ENCODE measurements at regions not wholly inside any gene's neighbourhood (a gene's known extent, or its start where the extent isn't known, plus 50 kb on each side); places are given as distances from the start of the nearest gene placed in this dataset.

GRCh38 chr22:34897126-34897525, 168.8 kb upstream of the ISX start:
- Mint-ChIP-seq H3K27ac (no peak overlapping the region), H3K36me3 (ENCODE audit: low read depth) (no peaks in the 10 kb centered on the region), H3K4me1 (no peaks in the 10 kb centered on the region), H3K9me3 (no peaks in the 10 kb centered on the region), H3K4me3 (no peak overlapping the region), H3K27me3 (no peaks in the 10 kb centered on the region)
- intact Hi-C loops (cut with micrococcal nuclease): no loop called here
- CTCF ChIA-PET: no interaction called here
- POLR2A ChIA-PET: no interaction called here
- TF ChIP-seq, protein P1, sequence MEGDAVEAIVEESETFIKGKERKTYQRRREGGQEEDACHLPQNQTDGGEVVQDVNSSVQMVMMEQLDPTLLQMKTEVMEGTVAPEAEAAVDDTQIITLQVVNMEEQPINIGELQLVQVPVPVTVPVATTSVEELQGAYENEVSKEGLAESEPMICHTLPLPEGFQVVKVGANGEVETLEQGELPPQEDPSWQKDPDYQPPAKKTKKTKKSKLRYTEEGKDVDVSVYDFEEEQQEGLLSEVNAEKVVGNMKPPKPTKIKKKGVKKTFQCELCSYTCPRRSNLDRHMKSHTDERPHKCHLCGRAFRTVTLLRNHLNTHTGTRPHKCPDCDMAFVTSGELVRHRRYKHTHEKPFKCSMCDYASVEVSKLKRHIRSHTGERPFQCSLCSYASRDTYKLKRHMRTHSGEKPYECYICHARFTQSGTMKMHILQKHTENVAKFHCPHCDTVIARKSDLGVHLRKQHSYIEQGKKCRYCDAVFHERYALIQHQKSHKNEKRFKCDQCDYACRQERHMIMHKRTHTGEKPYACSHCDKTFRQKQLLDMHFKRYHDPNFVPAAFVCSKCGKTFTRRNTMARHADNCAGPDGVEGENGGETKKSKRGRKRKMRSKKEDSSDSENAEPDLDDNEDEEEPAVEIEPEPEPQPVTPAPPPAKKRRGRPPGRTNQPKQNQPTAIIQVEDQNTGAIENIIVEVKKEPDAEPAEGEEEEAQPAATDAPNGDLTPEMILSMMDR (IDR thresholded peaks at IDR 0.05): no peak
- no peak for DNase-seq
- ATAC-seq (ENCODE audit: low read depth): no peak

DNA sequence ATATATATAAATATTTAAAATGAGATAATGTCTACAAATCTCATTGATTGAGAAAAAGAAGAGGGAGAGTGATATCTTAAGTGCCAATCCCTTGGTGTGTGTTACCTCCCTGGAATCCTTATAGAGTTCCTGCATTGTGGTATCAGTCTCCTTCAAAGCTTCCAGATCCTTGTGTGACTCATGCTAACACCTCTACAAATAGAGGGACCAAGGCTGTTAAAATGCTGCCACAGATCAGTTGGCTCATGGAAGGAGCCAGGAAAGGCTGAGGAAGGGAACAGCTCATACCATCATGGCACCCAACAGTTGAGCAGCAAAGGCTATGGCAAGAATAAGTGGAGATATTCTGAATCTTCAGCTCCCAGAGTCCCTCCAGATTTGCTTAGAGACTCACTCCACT, 163.6 kb upstream of the ISX start:
- DNase-seq: no peak
- POLR2A ChIA-PET: no interaction called here
- Mint-ChIP-seq H3K4me3 (no peak overlapping the region), H3K9me3 (no peaks in the 10 kb centered on the region), H3K4me1 (no peaks in the 10 kb centered on the region), H3K27ac (no peak overlapping the region), H3K36me3 (ENCODE audit: low read depth) (no peaks in the 10 kb centered on the region), H3K27me3 (no peaks in the 10 kb centered on the region)
- TF ChIP-seq, protein P1 (IDR thresholded peaks at IDR 0.05): no peak
- CTCF ChIA-PET: no interaction called here
- intact Hi-C loops (cut with micrococcal nuclease): no loop called here
- ATAC-seq (ENCODE audit: low read depth): no peak

DNA sequence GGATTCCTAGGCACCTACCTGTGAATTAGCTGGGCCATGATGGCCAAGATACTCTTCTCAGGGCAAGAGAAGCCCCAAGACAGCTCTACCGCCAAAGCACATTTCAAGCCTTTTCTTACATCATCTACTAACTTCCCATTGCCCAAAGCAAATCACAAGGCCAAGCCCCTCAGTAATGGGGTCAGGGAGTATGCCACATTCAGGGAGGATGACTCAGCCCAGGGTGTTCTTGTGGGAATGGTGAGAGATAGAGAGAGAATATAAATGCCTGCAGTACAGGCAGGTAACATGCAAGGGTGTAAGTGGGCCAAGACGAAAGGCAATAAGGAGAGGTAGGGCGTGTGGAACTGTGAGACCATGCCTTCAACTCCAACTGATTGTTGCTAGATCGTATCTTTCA, 162.5 kb upstream of the ISX start:
- no peak for ATAC-seq (ENCODE audit: low read depth)
- no peaks in the 10 kb centered on the region for H3K27me3 Mint-ChIP-seq
- ChIA-PET CTCF (no interaction called here), POLR2A (no interaction called here)
- no peaks in the 10 kb centered on the region for H3K36me3 Mint-ChIP-seq (ENCODE audit: low read depth)
- intact Hi-C loops (cut with micrococcal nuclease): no loop called here
- TF ChIP-seq, protein P1 (IDR thresholded peaks at IDR 0.05): no peak
- H3K27ac Mint-ChIP-seq: no peak overlapping the region
- H3K4me3 Mint-ChIP-seq: no peak overlapping the region
- no peaks in the 10 kb centered on the region for H3K9me3 Mint-ChIP-seq
- H3K4me1 Mint-ChIP-seq: no peaks in the 10 kb centered on the region
- DNase-seq: no peak

GRCh38 chr22:34904486-34904885, 161.5 kb upstream of the ISX start:
- Mint-ChIP-seq H3K9me3 (no peaks in the 10 kb centered on the region), H3K27me3 (no peaks in the 10 kb centered on the region), H3K4me3 (no peak overlapping the region), H3K36me3 (ENCODE audit: low read depth) (no peaks in the 10 kb centered on the region), H3K4me1 (no peaks in the 10 kb centered on the region), H3K27ac (no peak overlapping the region)
- intact Hi-C loops (cut with micrococcal nuclease): no loop called here
- ChIA-PET POLR2A (no interaction called here), CTCF (no interaction called here)
- no peak for ATAC-seq (ENCODE audit: low read depth)
- no peak for DNase-seq
- TF ChIP-seq, protein P1 (IDR thresholded peaks at IDR 0.05): no peak

GRCh38 chr22:34913826-34914225, 152.1 kb upstream of the ISX start:
- TF ChIP-seq, protein P1 (IDR thresholded peaks at IDR 0.05): no peak
- DNase-seq: no peak
- H3K4me1 Mint-ChIP-seq: no peaks in the 10 kb centered on the region
- ChIA-PET POLR2A (no interaction called here), CTCF (no interaction called here)
- peaks cover 2% of the 10 kb centered on the region for H3K27me3 Mint-ChIP-seq
- intact Hi-C loops (cut with micrococcal nuclease): no loop called here
- no peaks in the 10 kb centered on the region for H3K9me3 Mint-ChIP-seq
- no peaks in the 10 kb centered on the region for H3K36me3 Mint-ChIP-seq (ENCODE audit: low read depth)
- H3K27ac Mint-ChIP-seq: no peak overlapping the region
- no peak overlapping the region for H3K4me3 Mint-ChIP-seq
- no peak for ATAC-seq (ENCODE audit: low read depth)

Data from activated B cell treated with CpG ODN at 0.5 μM for 24 hours (primary cell).